HepG2 (cell line): ENCODE measurements at regions not wholly inside any gene's neighbourhood (a gene's known extent, or its start where the extent isn't known, plus 50 kb on each side); places are given as distances from the start of the nearest gene placed in this dataset.

ENCODE experiments used
- ATAC-seq: fragments of 200-7000 bp; cut with Tn5 transposase; 3 replicates; pipeline ENCODE4 v1.9.1; 2020; ENCODE audit warnings: mild to moderate bottlenecking, moderate library complexity
- BruUV-seq: library from RNA; stranded (reverse); fragments of 400-500 nt; replicated peaks from 2 replicates; lab custom pipeline; 2021; lab: Mats Ljungman, UMichigan
- CTCF ChIA-PET: fragments of 300-600 bp; formaldehyde crosslinking; extraction: SDS; loops from one replicate; lab custom pipeline; 2021; ENCODE audit warnings: low total read pairs, inconsistent platforms, low intra/inter-chr PET ratio; lab: Yijun Ruan, JAX
- POLR2A ChIA-PET: fragments of 350-600 bp; sonication (Branson Sonifier 250); formaldehyde crosslinking; loops from one replicate; lab custom pipeline; 2020; ENCODE audit warnings: antibody characterized with exemption, inconsistent platforms; lab: Yijun Ruan, JAX
- DNase-seq: peaks from one replicate; pipeline ENCODE4 v3.0.0-alpha.2; 2015; ENCODE audit warnings: low spot score
- FAIRE-seq: peaks from 3 replicates; lab custom pipeline; 2011; peaks lifted over from hg19 to GRCh38; lab: Jason Lieb, UNC
- H2AFZ ChIP-seq: one replicate; pipeline ENCODE4 v1.6.1; 2011; ENCODE audit warnings: low read length, inconsistent platforms
- H3K27ac ChIP-seq: fragments of 300-600 bp; 3 replicates; pipeline ENCODE4 v1.8.0; 2011; ENCODE audit warnings: mixed run types, mild to moderate bottlenecking, mixed read lengths, low read length, inconsistent platforms; ENCODE audit not compliant: insufficient read depth; ENCODE audit errors: extremely low read length
- H3K27me3 ChIP-seq, 2 experiments: fragments of 200-600 bp in 1 of 2; 2 replicates in 1 of 2; 3 replicates in 1 of 2; pipeline versions ENCODE4 v1.6.0 to v1.8.0; 2011; ENCODE audit warnings: low read length in 2 of 2, mild to moderate bottlenecking in 2 of 2, moderate library complexity in 2 of 2, inconsistent platforms in 1 of 2; ENCODE audit not compliant: insufficient read depth in 2 of 2, control insufficient read depth in 1 of 2
- H3K36me3 ChIP-seq, 2 experiments: fragments of 200-600 bp in 1 of 2; replicated peaks in 1 of 2; 2 replicates in 1 of 2; 3 replicates in 1 of 2; pipeline versions ENCODE4 v1.5.1 to v1.8.0; 2011; ENCODE audit warnings: low read length in 2 of 2, inconsistent platforms in 1 of 2; ENCODE audit not compliant: insufficient read depth in 2 of 2, control insufficient read depth in 1 of 2
- H3K4me1 ChIP-seq: 2 replicates; pipeline ENCODE4 v1.5.1; 2012; ENCODE audit warnings: low read length, inconsistent platforms; ENCODE audit not compliant: insufficient read depth
- H3K4me2 ChIP-seq: 2 replicates; pipeline ENCODE4 v1.6.0; 2011; ENCODE audit warnings: low read depth, low read length, inconsistent platforms
- H3K4me3 ChIP-seq, 3 experiments: fragments of 200-600 bp in 1 of 3; sonication (generic), shearing (Covaris generic) in 1 of 3; replicated peaks in 1 of 3; 2 replicates each; pipeline ENCODE4 v1.5.1; 2011 to 2016; ENCODE audit warnings: low read length in 3 of 3, inconsistent platforms in 2 of 3, low read depth in 2 of 3, mild to moderate bottlenecking in 2 of 3, control low read depth in 1 of 3, mixed read lengths in 1 of 3; ENCODE audit not compliant: insufficient read depth in 1 of 3
- H3K79me2 ChIP-seq: one replicate; pipeline ENCODE4 v1.6.1; 2011; ENCODE audit warnings: low read length, inconsistent platforms; ENCODE audit not compliant: insufficient read depth
- H3K9ac ChIP-seq: 2 replicates; pipeline ENCODE4 v1.6.0; 2011; ENCODE audit warnings: mild to moderate bottlenecking, low read depth, low read length, inconsistent platforms; ENCODE audit not compliant: insufficient read depth
- H3K9me3 ChIP-seq: 2 replicates; pipeline ENCODE4 v1.5.1; 2012; ENCODE audit warnings: mild to moderate bottlenecking, low read length
- H4K20me1 ChIP-seq: 2 replicates; pipeline ENCODE4 v1.6.0; 2011; ENCODE audit warnings: inconsistent platforms, mild to moderate bottlenecking, low read length, moderate library complexity; ENCODE audit not compliant: insufficient read depth
- CBX1 ChIP-seq: IDR thresholded peaks from one replicate; pipeline ENCODE4 v1.6.1; 2016; ENCODE audit warnings: antibody characterized with exemption, low read depth
- HBP1 ChIP-seq: IDR thresholded peaks from 2 replicates; pipeline ENCODE4 v1.6.1; 2016; ENCODE audit warnings: low read depth, control low read depth
- POGK ChIP-seq: sonication (generic); formaldehyde crosslinking; conservative IDR thresholded peaks from 2 replicates; pipeline ENCODE4 v1.8.0; 2022; ENCODE audit warnings: mild to moderate bottlenecking, moderate library complexity, missing genetic modification reagents
- SMAD9 ChIP-seq: sonication (generic); formaldehyde crosslinking; IDR thresholded peaks from 2 replicates; pipeline ENCODE4 v1.5.1; 2020; ENCODE audit warnings: mild to moderate bottlenecking, missing genetic modification reagents
- ZFP37 ChIP-seq: sonication (generic); formaldehyde crosslinking; IDR thresholded peaks from 2 replicates; pipeline ENCODE4 v1.4.0; 2020; ENCODE audit warnings: missing genetic modification reagents, borderline replicate concordance
- ZNF644 ChIP-seq: IDR thresholded peaks from 2 replicates; pipeline ENCODE4 v1.6.1; 2016; ENCODE audit warnings: low read depth
- WGBS: methylation state at CpG from one replicate; pipeline ENCODE4 v1.1.6; 2017; ENCODE audit warnings: low lambda C conversion rate; 5-methylcytosine and 5-hydroxymethylcytosine counted together
- in situ Hi-C: cut with HindIII; loops from 2 replicates; pipeline ENCODE4 v1.10.0; 2017; ENCODE audit warnings: low pct_unique_long_range_greater_than_20kb; ENCODE audit not compliant: extremely low pct_ligation_motif_present
- intact Hi-C: fragments of 100-400 bp; cut with micrococcal nuclease; formaldehyde crosslinking; loops from one replicate; pipeline ENCODE4 v1.10.0; 2022; ENCODE audit not compliant: unreplicated experiment

- no TSS peak for BruUV-seq
- FAIRE-seq, result no peak
- Histone ChIP-seq H3K4me2 (no peak overlapping the region), H3K27me3 (0 out of 5 replicates have a peak, but pooled peaks cover 0 to 1% of the 10 kb centered on the region in 2 experiments), H2AFZ (no peak overlapping the region), H3K4me3 (no peak overlapping the region), H4K20me1 (no peaks in the 10 kb centered on the region), H3K79me2 (no peaks in the 10 kb centered on the region), H3K36me3 (no peaks in the 10 kb centered on the region), H3K9ac (no peak overlapping the region), H3K4me1 (no peaks in the 10 kb centered on the region), H3K27ac (no peak overlapping the region), H3K9me3 (no peaks in the 10 kb centered on the region)
- intact Hi-C loops, result no loop called here
- no peak for ATAC-seq
- POLR2A ChIA-PET, result no interaction called here
- 53% methylated on average over 11 of the region's 11 CpGs for WGBS
- DNase-seq, result no peak
- in situ Hi-C loops, result no loop called here
- TF ChIP-seq CBX1 (no peak), POGK (CRISPR knock-in tag) (no peak), HBP1 (CRISPR knock-in tag) (no peak), SMAD9 (CRISPR knock-in tag) (no peak), ZNF644 (CRISPR knock-in tag) (no peak), ZFP37 (CRISPR knock-in tag) (no peak)
- CTCF ChIA-PET, result no interaction called here
These were observed 78.9 kb upstream of the FLT1 start for GRCh38 chr13:28573595-28574373.
